ENCODE measurements at regions not wholly inside any gene's neighbourhood (a gene's known extent, or its start where the extent isn't known, plus 50 kb on each side); places are given as distances from the start of the nearest gene placed in this dataset.

- no peak overlapping the region for H3K4me3 ChIP-seq (ENCODE audit: low read depth, low read length)
- no peak for TF ChIP-seq CTCF (conservative IDR thresholded peaks at IDR 0.05; ENCODE audit: low read depth, low read length)
- DNase-seq (ENCODE audit: low read depth), result no peak
Measured at GRCh38 chr17:5719976-5720375, 135.7 kb upstream of the NLRP1 start.

GRCh38 chr17:5730373-5730772, 146.1 kb upstream of the NLRP1 start:
- no peak for DNase-seq (ENCODE audit: low read depth)
- no peak overlapping the region for H3K4me3 ChIP-seq (ENCODE audit: low read depth, low read length)
- TF ChIP-seq CTCF (conservative IDR thresholded peaks at IDR 0.05; ENCODE audit: low read depth, low read length), result no peak

GRCh38 chr17:5740937-5741336, 156.6 kb upstream of the NLRP1 start:
- TF ChIP-seq CTCF (conservative IDR thresholded peaks at IDR 0.05; ENCODE audit: low read depth, low read length), result no peak
- no peak overlapping the region for H3K4me3 ChIP-seq (ENCODE audit: low read depth, low read length)
- no peak for DNase-seq (ENCODE audit: low read depth)

- TF ChIP-seq CTCF (conservative IDR thresholded peaks at IDR 0.05; ENCODE audit: low read depth, low read length), result no peak
- no peak for DNase-seq (ENCODE audit: low read depth)
- H3K4me3 ChIP-seq (ENCODE audit: low read depth, low read length), result no peak overlapping the region
Measured at GRCh38 chr17:5741810-5742209, 157.5 kb upstream of the NLRP1 start.

- DNase-seq (ENCODE audit: low read depth), result no peak
- no peak for TF ChIP-seq CTCF (conservative IDR thresholded peaks at IDR 0.05; ENCODE audit: low read depth, low read length)
- no peak overlapping the region for H3K4me3 ChIP-seq (ENCODE audit: low read depth, low read length)
Measured at GRCh38 chr17:5745111-5745813, 161.0 kb upstream of the NLRP1 start.

- DNase-seq (ENCODE audit: low read depth), result no peak
- no peak overlapping the region for H3K4me3 ChIP-seq (ENCODE audit: low read depth, low read length)
- peak; percentile 46 for TF ChIP-seq CTCF (conservative IDR thresholded peaks at IDR 0.05; ENCODE audit: low read depth, low read length)
Measured at GRCh38 chr17:5747276-5747675, 163.0 kb upstream of the NLRP1 start.

GRCh38 chr17:5747964-5748363, 163.7 kb upstream of the NLRP1 start:
- no peak for TF ChIP-seq CTCF (conservative IDR thresholded peaks at IDR 0.05; ENCODE audit: low read depth, low read length)
- no peak overlapping the region for H3K4me3 ChIP-seq (ENCODE audit: low read depth, low read length)
- DNase-seq (ENCODE audit: low read depth), result no peak

Data from choroid plexus epithelial cell (primary cell).